CD4-positive, alpha-beta T cell treated with Interleukin-1 beta for 1 hour (primary cell): ENCODE measurements at regions not wholly inside any gene's neighbourhood (a gene's known extent, or its start where the extent isn't known, plus 50 kb on each side); places are given as distances from the start of the nearest gene placed in this dataset.

Source experiments
- DNase-seq, 2 donors: peaks; one replicate each; pipeline ENCODE4 v3.0.0-alpha.2; 2020 to 2022

- no peak for DNase-seq
These were observed 142.3 kb downstream of the C11orf87 start for GRCh38 chr11:109564241-109564640.

GRCh38 chr11:109582470-109582869 lies 160.5 kb downstream of the C11orf87 start:
- DNase-seq, result no peak

- no peak for DNase-seq
These were observed 162.3 kb downstream of the C11orf87 start for GRCh38 chr11:109584001-109584972.

- DNase-seq, result no peak
These were observed 164.8 kb downstream of the C11orf87 start for GRCh38 chr11:109586789-109587188.

GRCh38 chr11:109590782-109591181 lies 168.8 kb downstream of the C11orf87 start:
- DNase-seq, result no peak

- no peak for DNase-seq
These were observed 175.3 kb downstream of the C11orf87 start for GRCh38 chr11:109597336-109597735.

GRCh38 chr11:109604481-109605400 lies 182.8 kb downstream of the C11orf87 start:
- no peak for DNase-seq

GRCh38 chr11:109606256-109606655 lies 184.3 kb downstream of the C11orf87 start:
- DNase-seq, result no peak

GRCh38 chr11:109609454-109610185 lies 187.6 kb downstream of the C11orf87 start:
- DNase-seq, result no peak

- no peak for DNase-seq
These were observed 190.5 kb downstream of the C11orf87 start for GRCh38 chr11:109612496-109612895.

GRCh38 chr11:109619498-109619897 lies 197.5 kb downstream of the C11orf87 start:
- DNase-seq, result no peak

- no peak for DNase-seq
These were observed 207.7 kb downstream of the C11orf87 start for GRCh38 chr11:109629734-109630133.

- DNase-seq, result no peak
These were observed 219.6 kb downstream of the C11orf87 start for GRCh38 chr11:109641549-109641948.

GRCh38 chr11:109644152-109644551 lies 222.2 kb downstream of the C11orf87 start:
- DNase-seq, result no peak

- DNase-seq, result no peak
These were observed 226.8 kb downstream of the C11orf87 start for GRCh38 chr11:109648804-109649203.

GRCh38 chr11:109654091-109654490 lies 232.1 kb downstream of the C11orf87 start:
- no peak for DNase-seq

GRCh38 chr11:109658190-109658589 lies 236.2 kb downstream of the C11orf87 start:
- no peak for DNase-seq

- no peak for DNase-seq
These were observed 245.7 kb downstream of the C11orf87 start for GRCh38 chr11:109667719-109668118.

- no peak for DNase-seq
These were observed 247.1 kb downstream of the C11orf87 start for GRCh38 chr11:109668973-109669634.

- DNase-seq, result no peak
These were observed 255.2 kb downstream of the C11orf87 start for GRCh38 chr11:109677231-109677630.

- DNase-seq, result no peak
These were observed 255.9 kb downstream of the C11orf87 start for GRCh38 chr11:109677876-109678275.

GRCh38 chr11:109680127-109680526 lies 258.1 kb downstream of the C11orf87 start:
- DNase-seq, result no peak
